ENCODE measurements at regions not wholly inside any gene's neighbourhood (a gene's known extent, or its start where the extent isn't known, plus 50 kb on each side); places are given as distances from the start of the nearest gene placed in this dataset.

DNA sequence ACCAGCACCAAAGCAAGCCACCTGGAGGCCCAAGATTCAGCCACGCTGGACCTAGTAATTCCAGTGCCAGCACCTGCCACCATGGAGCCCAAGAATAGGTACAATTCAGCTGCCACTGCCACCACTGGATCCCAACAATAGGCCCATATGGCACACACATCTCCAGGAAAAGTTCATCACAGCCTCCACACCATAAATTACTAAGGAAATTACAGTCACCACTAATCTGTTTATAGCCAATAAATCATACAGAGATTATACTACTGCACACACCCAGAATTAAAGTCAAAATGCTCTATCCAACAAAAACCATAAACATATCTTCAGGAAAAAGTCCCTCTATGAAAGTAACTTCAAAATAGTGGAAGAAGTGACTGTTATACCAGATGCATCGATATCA, 242.8 kb downstream of the SPATA31D1 start:
- peaks cover 2% of the 10 kb centered on the region for H3K9me3 ChIP-seq (ENCODE audit: severe bottlenecking)

DNA sequence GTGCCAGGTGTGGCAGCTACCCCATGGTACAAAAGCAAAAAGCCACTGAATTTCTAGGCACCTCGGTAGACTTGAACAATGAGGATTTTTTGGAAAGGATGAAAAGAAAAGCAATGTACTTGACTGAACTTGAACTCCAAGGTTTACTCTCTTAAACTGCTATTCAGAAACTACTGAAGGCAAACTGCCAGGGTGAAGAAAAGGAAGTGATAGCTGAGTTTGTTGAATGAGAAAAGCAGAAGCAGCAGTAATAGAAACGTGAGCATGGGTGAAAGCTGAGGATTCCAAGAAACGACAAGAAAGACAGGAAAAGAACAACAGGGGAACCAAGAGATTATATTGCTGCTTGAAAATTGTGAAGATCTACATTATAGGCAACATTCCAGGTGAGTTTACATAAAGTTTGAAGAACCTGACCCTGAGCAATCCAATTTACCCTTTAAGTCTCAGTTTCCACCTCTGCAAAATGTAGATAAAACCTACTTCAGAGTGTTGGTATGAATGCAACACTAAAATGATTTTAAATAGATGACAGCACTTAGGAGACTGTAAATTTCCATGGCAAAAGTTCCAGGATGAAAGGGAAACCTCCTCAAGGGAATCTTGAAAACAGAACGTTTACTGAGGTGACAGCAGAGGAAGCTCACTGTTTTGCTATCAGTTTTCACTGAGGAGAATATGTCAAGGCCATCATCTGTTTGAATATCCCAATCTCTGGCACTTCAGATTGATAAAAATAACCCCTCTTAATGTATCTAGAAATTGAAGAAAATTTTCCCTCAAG, 245.8 kb downstream of the SPATA31D1 start:
- ATAC-seq (ENCODE audit: low read depth): no peak
- DNase-seq (ENCODE audit: low spot score): no peak
- H3K27ac ChIP-seq (ENCODE audit: poor library complexity, severe bottlenecking): no peak overlapping the region

More for the DNA sequence above, 242.8 kb downstream of the SPATA31D1 start:
- no peak overlapping the region for H3K4me3 ChIP-seq (ENCODE audit: severe bottlenecking)
- DNase-seq (ENCODE audit: low spot score): no peak
- H3K27ac ChIP-seq (ENCODE audit: poor library complexity, severe bottlenecking): no peak overlapping the region
- H3K4me1 ChIP-seq (ENCODE audit: insufficient read depth, poor library complexity, severe bottlenecking): no peaks in the 10 kb centered on the region
- ATAC-seq (ENCODE audit: low read depth): no peak
- TF ChIP-seq, protein P1, sequence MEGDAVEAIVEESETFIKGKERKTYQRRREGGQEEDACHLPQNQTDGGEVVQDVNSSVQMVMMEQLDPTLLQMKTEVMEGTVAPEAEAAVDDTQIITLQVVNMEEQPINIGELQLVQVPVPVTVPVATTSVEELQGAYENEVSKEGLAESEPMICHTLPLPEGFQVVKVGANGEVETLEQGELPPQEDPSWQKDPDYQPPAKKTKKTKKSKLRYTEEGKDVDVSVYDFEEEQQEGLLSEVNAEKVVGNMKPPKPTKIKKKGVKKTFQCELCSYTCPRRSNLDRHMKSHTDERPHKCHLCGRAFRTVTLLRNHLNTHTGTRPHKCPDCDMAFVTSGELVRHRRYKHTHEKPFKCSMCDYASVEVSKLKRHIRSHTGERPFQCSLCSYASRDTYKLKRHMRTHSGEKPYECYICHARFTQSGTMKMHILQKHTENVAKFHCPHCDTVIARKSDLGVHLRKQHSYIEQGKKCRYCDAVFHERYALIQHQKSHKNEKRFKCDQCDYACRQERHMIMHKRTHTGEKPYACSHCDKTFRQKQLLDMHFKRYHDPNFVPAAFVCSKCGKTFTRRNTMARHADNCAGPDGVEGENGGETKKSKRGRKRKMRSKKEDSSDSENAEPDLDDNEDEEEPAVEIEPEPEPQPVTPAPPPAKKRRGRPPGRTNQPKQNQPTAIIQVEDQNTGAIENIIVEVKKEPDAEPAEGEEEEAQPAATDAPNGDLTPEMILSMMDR (IDR thresholded peaks at IDR 0.05; ENCODE audit: poor library complexity, severe bottlenecking): no peak
- H3K27me3 ChIP-seq (ENCODE audit: insufficient read depth, poor library complexity, severe bottlenecking): no peaks in the 10 kb centered on the region
- no peaks in the 10 kb centered on the region for H3K36me3 ChIP-seq (ENCODE audit: low read depth)

DNA sequence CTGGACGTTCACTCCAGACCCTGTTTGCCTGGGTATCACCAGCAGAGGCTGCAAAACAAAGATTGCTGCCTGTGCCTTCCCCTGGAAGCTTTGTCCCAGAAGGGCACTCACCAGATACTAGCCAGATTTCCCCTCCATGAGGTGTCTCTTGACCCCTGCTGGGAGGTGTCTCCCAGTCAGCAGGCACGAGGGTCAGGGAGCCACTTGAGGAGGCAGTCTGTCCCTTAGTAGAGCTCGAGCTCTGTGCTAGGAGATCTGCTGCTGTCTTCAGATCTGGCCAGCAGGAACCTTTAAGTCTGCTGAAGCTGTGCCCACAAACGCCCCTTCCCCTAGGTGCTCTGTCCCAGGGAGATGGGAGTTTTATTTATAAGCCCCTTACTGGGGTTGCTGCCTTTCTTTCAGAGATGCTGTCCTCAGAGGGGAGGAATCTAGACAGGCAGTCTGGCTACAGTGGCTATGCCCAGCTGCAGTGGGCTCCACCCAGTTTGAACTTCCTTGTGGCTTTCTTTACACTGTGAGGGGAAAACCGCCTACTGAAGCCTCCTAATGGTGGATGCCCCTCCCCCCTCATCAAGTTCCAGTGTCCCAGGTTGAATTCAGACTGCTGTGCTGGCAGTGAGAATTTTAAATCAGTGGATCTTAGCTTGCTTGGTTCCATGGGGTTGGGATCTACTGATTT, 253.9 kb downstream of the SPATA31D1 start:
- H3K27ac ChIP-seq (ENCODE audit: poor library complexity, severe bottlenecking): no peak overlapping the region
- H3K4me1 ChIP-seq (ENCODE audit: insufficient read depth, poor library complexity, severe bottlenecking): no peaks in the 10 kb centered on the region
- H3K9me3 ChIP-seq (ENCODE audit: severe bottlenecking): no peaks in the 10 kb centered on the region
- ATAC-seq (ENCODE audit: low read depth) (no peak), DNase-seq (ENCODE audit: low spot score) (no peak)
- H3K36me3 ChIP-seq (ENCODE audit: low read depth): no peaks in the 10 kb centered on the region
- H3K4me3 ChIP-seq (ENCODE audit: severe bottlenecking): no peak overlapping the region
- no peaks in the 10 kb centered on the region for H3K27me3 ChIP-seq (ENCODE audit: insufficient read depth, poor library complexity, severe bottlenecking)
- TF ChIP-seq, protein P1 (IDR thresholded peaks at IDR 0.05; ENCODE audit: poor library complexity, severe bottlenecking): no peak

More for the DNA sequence above, 245.8 kb downstream of the SPATA31D1 start:
- peaks cover 2% of the 10 kb centered on the region for H3K9me3 ChIP-seq (ENCODE audit: severe bottlenecking)
- no peaks in the 10 kb centered on the region for H3K36me3 ChIP-seq (ENCODE audit: low read depth)
- H3K4me1 ChIP-seq (ENCODE audit: insufficient read depth, poor library complexity, severe bottlenecking): no peaks in the 10 kb centered on the region
- H3K27me3 ChIP-seq (ENCODE audit: insufficient read depth, poor library complexity, severe bottlenecking): no peaks in the 10 kb centered on the region
- TF ChIP-seq, protein P1 (IDR thresholded peaks at IDR 0.05; ENCODE audit: poor library complexity, severe bottlenecking): no peak
- no peak overlapping the region for H3K4me3 ChIP-seq (ENCODE audit: severe bottlenecking)

DNA sequence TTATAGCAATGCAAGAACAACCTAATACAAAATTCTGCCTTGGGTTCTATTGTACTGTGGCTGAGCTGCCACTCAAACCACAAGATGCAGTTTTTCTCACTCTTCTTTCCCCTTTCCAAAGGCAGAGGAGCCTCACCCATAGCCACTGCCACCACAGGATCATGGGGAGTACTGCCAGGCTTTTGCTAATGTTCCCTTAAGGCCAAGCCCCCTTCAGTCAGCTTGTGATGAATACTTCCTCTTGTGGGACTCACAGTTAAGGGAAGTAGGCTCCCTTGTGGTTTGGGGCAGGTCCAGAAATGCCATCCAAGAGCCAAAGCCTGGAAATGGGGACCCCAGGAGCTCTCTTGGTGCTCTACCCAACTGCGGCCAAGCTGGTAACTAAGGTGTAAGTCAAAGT, 258.7 kb downstream of the SPATA31D1 start:
- H3K4me1 ChIP-seq (ENCODE audit: insufficient read depth, poor library complexity, severe bottlenecking): no peaks in the 10 kb centered on the region
- no peaks in the 10 kb centered on the region for H3K36me3 ChIP-seq (ENCODE audit: low read depth)
- no peak for ATAC-seq (ENCODE audit: low read depth)
- H3K9me3 ChIP-seq (ENCODE audit: severe bottlenecking): no peaks in the 10 kb centered on the region
- TF ChIP-seq, protein P1 (IDR thresholded peaks at IDR 0.05; ENCODE audit: poor library complexity, severe bottlenecking): no peak
- no peak for DNase-seq (ENCODE audit: low spot score)
- no peak overlapping the region for H3K4me3 ChIP-seq (ENCODE audit: severe bottlenecking)
- H3K27me3 ChIP-seq (ENCODE audit: insufficient read depth, poor library complexity, severe bottlenecking): no peaks in the 10 kb centered on the region
- no peak overlapping the region for H3K27ac ChIP-seq (ENCODE audit: poor library complexity, severe bottlenecking)

DNA sequence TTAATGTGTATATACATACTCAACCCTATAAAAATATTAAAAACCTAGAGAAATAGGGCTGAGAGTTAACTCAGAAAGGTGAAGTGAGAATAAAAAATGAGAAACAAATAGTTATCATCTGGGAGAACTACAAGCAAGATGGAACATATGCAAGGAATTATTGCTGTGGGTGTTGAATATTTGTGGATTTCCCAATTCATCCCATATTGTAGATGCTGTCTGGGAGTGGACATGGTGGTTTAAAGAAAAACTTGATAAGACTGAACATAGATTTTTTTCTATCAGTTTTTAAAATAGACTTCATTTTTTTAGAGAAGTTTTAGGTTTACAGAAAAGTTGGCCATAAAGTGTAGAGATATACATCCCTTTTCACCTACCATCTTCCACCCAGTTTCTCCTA, 263.5 kb downstream of the SPATA31D1 start:
- ATAC-seq (ENCODE audit: low read depth): no peak
- Histone ChIP-seq H3K36me3 (ENCODE audit: low read depth) (no peaks in the 10 kb centered on the region), H3K4me1 (ENCODE audit: insufficient read depth, poor library complexity, severe bottlenecking) (no peaks in the 10 kb centered on the region), H3K4me3 (ENCODE audit: severe bottlenecking) (no peak overlapping the region), H3K27ac (ENCODE audit: poor library complexity, severe bottlenecking) (no peak overlapping the region), H3K9me3 (ENCODE audit: severe bottlenecking) (no peaks in the 10 kb centered on the region), H3K27me3 (ENCODE audit: insufficient read depth, poor library complexity, severe bottlenecking) (no peaks in the 10 kb centered on the region)
- TF ChIP-seq, protein P1 (IDR thresholded peaks at IDR 0.05; ENCODE audit: poor library complexity, severe bottlenecking): no peak
- DNase-seq (ENCODE audit: low spot score): no peak

All from RWPE2 (cell line).